Ovary (tissue), 7 donors: ENCODE measurements at regions not wholly inside any gene's neighbourhood (a gene's known extent, or its start where the extent isn't known, plus 50 kb on each side); places are given as distances from the start of the nearest gene placed in this dataset.

Experiments used
- DNase-seq, 5 donors: peaks; one replicate each; pipeline ENCODE4 v3.0.0-alpha.2; 2019 to 2020
- H3K27ac ChIP-seq, 2 donors: fragments of 200-600 bp; one replicate each; pipeline versions ENCODE4 v1.5.1 to v1.8.0; 2019 to 2022
- H3K27me3 ChIP-seq: fragments of 200-600 bp; one replicate; pipeline ENCODE4 v1.8.0; 2022
- H3K36me3 ChIP-seq: fragments of 200-600 bp; sonication (generic); one replicate; pipeline ENCODE4 v1.5.1; 2019
- H3K4me1 ChIP-seq: one replicate; pipeline ENCODE4 v1.8.1; 2013; ENCODE audit warnings: mild to moderate bottlenecking, moderate library complexity; ENCODE audit not compliant: insufficient read depth
- H3K4me3 ChIP-seq: fragments of 200-600 bp; sonication (generic); one replicate; pipeline ENCODE4 v1.5.1; 2017
- H3K9me3 ChIP-seq, 2 donors: fragments of 200-600 bp in 1 of 2; sonication (generic) in 1 of 2; one replicate each; pipeline versions ENCODE4 v1.5.1 to v1.8.1; 2013 to 2019; ENCODE audit warnings: mild to moderate bottlenecking in 1 of 2, moderate library complexity in 1 of 2
- CTCF ChIP-seq, 3 donors: fragments of 450-650 bp in 2 of 3; fragments of 200-600 bp in 1 of 3; IDR thresholded peaks; one replicate each; pipeline versions ENCODE4 v1.5.1 to v1.8.0; 2016 to 2022; ENCODE audit warnings: antibody characterized with exemption in 3 of 3, mild to moderate bottlenecking in 1 of 3
- EP300 ChIP-seq: sonication (generic); formaldehyde crosslinking; IDR thresholded peaks from one replicate; pipeline ENCODE4 v1.6.1; 2017; ENCODE audit warnings: antibody characterized with exemption
- POLR2A ChIP-seq: fragments of 450-650 bp; IDR thresholded peaks from one replicate; pipeline ENCODE4 v1.6.1; 2017; ENCODE audit warnings: antibody characterized with exemption, mild to moderate bottlenecking, moderate library complexity
- WGBS, 3 donors: extraction: QIAGEN DNeasy Blood & Tissue Kit in 1 of 3; methylation state at CpG; one replicate each; pipeline versions ENCODE4 v1.1.5 to v1.1.7; 2013 to 2017; 5-methylcytosine and 5-hydroxymethylcytosine counted together
- intact Hi-C, 4 donors: fragments of 100-400 bp; cut with DNase I; formaldehyde crosslinking; loops; one replicate each; pipeline versions ENCODE4 v1.11.0 to v1.15.1; 2022 to 2023
- donor health status: DM: no; HTN: no; CAD: no; lungs with moderate emphysema.
- donor health status: DM: no; HTN: no; CAD: no.
- donor health status: Bipolar disorder and iron deficiency.
- donor health status: DM: no; HTN: no; CAD: no.
- donor health status: DM: yes; HTN: yes; CAD: no.

GRCh38 chr2:7145707-7146106 is 228.5 kb downstream of the RNF144A start:
- no peak overlapping the region for H3K4me3 ChIP-seq
- intact Hi-C loops, result no loop called here
- no peaks in the 10 kb centered on the region for H3K9me3 ChIP-seq

GRCh38 chr2:7146151-7146550 is 228.9 kb downstream of the RNF144A start:
- Histone ChIP-seq H3K27ac (no peak overlapping the region), H3K36me3 (no peaks in the 10 kb centered on the region), H3K27me3 (no peaks in the 10 kb centered on the region), H3K9me3 (no peaks in the 10 kb centered on the region), H3K4me3 (no peak overlapping the region), H3K4me1 (no peaks in the 10 kb centered on the region)
- intact Hi-C loops, result no loop called here
- no peak for TF ChIP-seq POLR2A
- TF ChIP-seq EP300, result no peak
- no peak for TF ChIP-seq CTCF (IDR thresholded peaks at IDR 0.05)
- no peak for DNase-seq

More at GRCh38 chr2:7145707-7146106, 228.5 kb downstream of the RNF144A start:
- H3K36me3 ChIP-seq, result no peaks in the 10 kb centered on the region
- H3K27me3 ChIP-seq, result no peaks in the 10 kb centered on the region
- H3K27ac ChIP-seq, result no peak overlapping the region
- no peak for DNase-seq
- TF ChIP-seq EP300, result no peak
- TF ChIP-seq POLR2A, result no peak
- TF ChIP-seq CTCF (IDR thresholded peaks at IDR 0.05), result no peak
- H3K4me1 ChIP-seq, result no peaks in the 10 kb centered on the region

GRCh38 chr2:7154656-7155055 is 237.4 kb downstream of the RNF144A start:
- H3K4me1 ChIP-seq, result no peaks in the 10 kb centered on the region
- no peak overlapping the region for H3K4me3 ChIP-seq
- no peak for DNase-seq
- H3K9me3 ChIP-seq, result no peaks in the 10 kb centered on the region
- H3K36me3 ChIP-seq, result no peaks in the 10 kb centered on the region
- no peak overlapping the region for H3K27ac ChIP-seq
- no peak for TF ChIP-seq EP300
- no peak for TF ChIP-seq CTCF (IDR thresholded peaks at IDR 0.05)
- TF ChIP-seq POLR2A, result no peak
- intact Hi-C loops, result no loop called here
- H3K27me3 ChIP-seq, result no peaks in the 10 kb centered on the region
- 86 to 97% (median 96%) methylated on average over 1 of the region's 1 CpG for WGBS, 3 donors

- intact Hi-C loops, result no loop called here
- TF ChIP-seq CTCF (IDR thresholded peaks at IDR 0.05) (no peak), POLR2A (no peak), EP300 (no peak)
- no peak overlapping the region for H3K4me3 ChIP-seq
- no peaks in the 10 kb centered on the region for H3K36me3 ChIP-seq
- no peaks in the 10 kb centered on the region for H3K27me3 ChIP-seq
- H3K27ac ChIP-seq, result no peak overlapping the region
- WGBS, 3 donors, result 92 to 95% (median 93%) methylated on average over 2 of the region's 2 CpGs
- DNase-seq, result no peak
- H3K9me3 ChIP-seq, result no peaks in the 10 kb centered on the region
- no peaks in the 10 kb centered on the region for H3K4me1 ChIP-seq
Observed at GRCh38 chr2:7161501-7161900, 244.3 kb downstream of the RNF144A start.

- no peak overlapping the region for H3K4me3 ChIP-seq
- H3K27me3 ChIP-seq, result no peaks in the 10 kb centered on the region
- no peaks in the 10 kb centered on the region for H3K4me1 ChIP-seq
- H3K9me3 ChIP-seq, result no peaks in the 10 kb centered on the region
- intact Hi-C loops, result no loop called here
- H3K27ac ChIP-seq, result no peak overlapping the region
- DNase-seq, result no peak
- WGBS, 3 donors, result 91 to 96% (median 96%) methylated on average over 1 of the region's 1 CpG
- TF ChIP-seq CTCF (IDR thresholded peaks at IDR 0.05) (no peak), POLR2A (no peak), EP300 (no peak)
- H3K36me3 ChIP-seq, result no peaks in the 10 kb centered on the region
Observed at GRCh38 chr2:7165736-7166135, 248.5 kb downstream of the RNF144A start.
